NT2/D1 (cell line): ENCODE measurements at regions not wholly inside any gene's neighbourhood (a gene's known extent, or its start where the extent isn't known, plus 50 kb on each side); places are given as distances from the start of the nearest gene placed in this dataset.

Source experiments
- SUZ12 ChIP-seq: IDR thresholded peaks from 2 replicates; pipeline ENCODE4 v1.6.1; 2011; ENCODE audit not compliant: insufficient read length, insufficient read depth; ENCODE audit errors: extremely low read depth
- YY1 ChIP-seq: IDR thresholded peaks from 2 replicates; pipeline ENCODE4 v1.6.1; 2011; ENCODE audit not compliant: insufficient read length, insufficient read depth
- ZNF274 ChIP-seq: IDR thresholded peaks from 2 replicates; pipeline ENCODE4 v1.6.1; 2011; ENCODE audit warnings: mild to moderate bottlenecking, low read depth, low read length

- TF ChIP-seq ZNF274 (no peak), YY1 (no peak), SUZ12 (no peak)
Measured at GRCh38 chr5:92741906-92742305, 839.1 kb downstream of the NR2F1-AS1 start.
